NT2/D1 (cell line): ENCODE measurements at regions not wholly inside any gene's neighbourhood (a gene's known extent, or its start where the extent isn't known, plus 50 kb on each side); places are given as distances from the start of the nearest gene placed in this dataset.

Experiments
- SUZ12 ChIP-seq: IDR thresholded peaks from 2 replicates; pipeline ENCODE4 v1.6.1; 2011; ENCODE audit not compliant: insufficient read length, insufficient read depth; ENCODE audit errors: extremely low read depth
- YY1 ChIP-seq: IDR thresholded peaks from 2 replicates; pipeline ENCODE4 v1.6.1; 2011; ENCODE audit not compliant: insufficient read length, insufficient read depth
- ZNF274 ChIP-seq: IDR thresholded peaks from 2 replicates; pipeline ENCODE4 v1.6.1; 2011; ENCODE audit warnings: mild to moderate bottlenecking, low read depth, low read length

DNA sequence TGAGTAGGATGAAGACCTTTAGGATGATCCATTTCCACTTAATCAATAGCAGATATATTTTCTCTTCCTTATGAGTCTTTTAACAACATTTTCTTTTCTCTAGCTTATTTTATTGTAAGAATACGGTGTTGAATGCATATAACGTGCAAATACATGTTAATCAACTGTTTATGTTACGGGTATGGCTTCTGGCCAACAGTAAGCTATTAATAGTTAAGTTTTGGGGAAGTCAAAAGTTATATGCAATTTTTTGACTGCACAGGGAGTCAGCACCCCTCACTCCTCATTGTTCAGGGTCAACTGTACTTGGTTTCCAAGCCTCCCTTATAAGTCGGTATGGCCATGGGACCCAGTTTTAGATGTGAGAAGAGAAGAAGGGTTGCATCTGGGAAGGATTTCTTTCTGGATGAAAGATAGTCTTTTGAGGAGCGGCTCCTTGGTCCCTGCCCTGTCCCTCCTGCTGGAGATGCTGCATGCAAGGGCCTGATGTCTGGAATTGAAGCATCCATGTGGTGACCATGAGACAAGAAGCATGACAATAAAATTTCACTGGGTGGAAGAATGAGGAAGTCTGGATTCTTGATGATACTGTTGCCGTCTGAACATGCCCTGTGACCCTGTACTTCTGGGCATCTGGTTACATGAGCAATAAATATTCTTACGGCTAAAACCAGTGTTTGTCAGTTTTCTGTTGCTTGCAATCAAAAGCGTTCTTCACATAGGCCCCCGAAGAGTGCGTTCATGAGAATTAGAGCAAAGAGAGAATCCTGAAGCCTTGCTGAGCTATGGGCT is 194.7 kb upstream of the PMEPA1 start:
- TF ChIP-seq ZNF274 (no peak), YY1 (no peak), SUZ12 (no peak)
